ENCODE measurements at regions not wholly inside any gene's neighbourhood (a gene's known extent, or its start where the extent isn't known, plus 50 kb on each side); places are given as distances from the start of the nearest gene placed in this dataset.

DNA sequence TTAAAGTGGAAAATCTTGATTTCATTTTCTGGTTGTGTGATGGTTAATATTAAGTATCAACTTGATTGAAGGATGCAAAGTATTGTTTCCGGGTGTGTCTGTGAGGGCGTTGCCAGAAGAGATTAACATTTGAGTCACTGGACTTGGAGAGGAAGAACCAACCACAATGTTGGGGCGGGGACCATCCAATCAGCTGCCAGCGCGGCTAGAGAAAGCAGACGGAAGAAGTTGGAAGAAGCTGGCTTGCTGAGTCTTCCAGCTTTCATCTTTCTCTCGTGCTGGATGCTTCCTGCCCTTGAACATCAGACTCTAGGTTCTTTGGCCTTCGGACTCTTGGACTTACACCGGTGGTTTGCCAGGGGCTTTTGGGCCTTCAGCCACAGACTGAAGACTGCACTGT, 832.6 kb upstream of the TMPRSS15 start:
- no peak for DNase-seq (ENCODE audit: low read depth in 3 of 3)

DNA sequence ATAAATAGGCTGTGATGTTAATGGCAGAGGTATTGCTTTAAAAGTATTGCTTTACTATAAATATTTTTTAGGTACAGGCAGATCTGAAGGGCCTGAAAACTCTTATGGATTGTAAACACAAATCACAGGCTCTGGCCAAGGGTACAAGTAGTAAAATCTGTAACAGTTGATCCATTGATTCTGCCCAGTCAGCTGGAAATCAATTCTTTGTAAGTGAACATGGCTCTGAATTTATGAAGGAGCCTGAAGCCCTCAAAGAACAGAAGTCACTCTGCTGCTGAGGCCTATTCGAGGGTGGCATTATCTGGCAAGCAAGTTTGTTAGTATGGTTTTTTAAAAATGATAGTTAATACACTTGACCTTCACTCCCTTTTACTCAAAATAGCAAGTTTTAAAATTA, 834.0 kb upstream of the TMPRSS15 start:
- no peak for DNase-seq (ENCODE audit: low read depth in 3 of 3)

GRCh38 chr21:19239696-19240095, 836.1 kb upstream of the TMPRSS15 start:
- no peak for DNase-seq (ENCODE audit: low read depth in 3 of 3)

- no peak for DNase-seq (ENCODE audit: low read depth in 3 of 3)
Measured at GRCh38 chr21:19244502-19245187, 841.1 kb upstream of the TMPRSS15 start.

- no peak for DNase-seq (ENCODE audit: low read depth in 3 of 3)
Measured at GRCh38 chr21:19245188-19245580, 841.6 kb upstream of the TMPRSS15 start.

DNA sequence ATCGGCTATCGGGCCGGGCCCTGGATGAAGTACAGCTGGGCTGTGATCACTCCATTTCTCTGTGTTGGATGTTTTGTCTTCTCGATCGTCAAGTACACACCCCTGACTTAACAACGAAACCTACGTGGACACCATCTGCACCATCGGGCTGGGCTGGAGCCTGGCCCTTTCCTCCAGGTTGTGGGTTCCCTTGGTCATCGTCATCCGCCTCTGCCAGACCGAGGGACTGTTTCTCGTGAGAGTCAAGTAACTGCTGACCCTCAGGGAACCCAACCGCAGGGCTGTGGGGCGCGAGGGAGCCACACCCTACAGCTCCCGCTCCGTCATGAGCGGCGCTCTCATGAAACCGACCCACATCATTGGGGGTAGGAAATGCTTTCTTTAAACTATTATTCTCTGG, 842.4 kb upstream of the TMPRSS15 start:
- DNase-seq (ENCODE audit: low read depth in 3 of 3) = no peak

DNA sequence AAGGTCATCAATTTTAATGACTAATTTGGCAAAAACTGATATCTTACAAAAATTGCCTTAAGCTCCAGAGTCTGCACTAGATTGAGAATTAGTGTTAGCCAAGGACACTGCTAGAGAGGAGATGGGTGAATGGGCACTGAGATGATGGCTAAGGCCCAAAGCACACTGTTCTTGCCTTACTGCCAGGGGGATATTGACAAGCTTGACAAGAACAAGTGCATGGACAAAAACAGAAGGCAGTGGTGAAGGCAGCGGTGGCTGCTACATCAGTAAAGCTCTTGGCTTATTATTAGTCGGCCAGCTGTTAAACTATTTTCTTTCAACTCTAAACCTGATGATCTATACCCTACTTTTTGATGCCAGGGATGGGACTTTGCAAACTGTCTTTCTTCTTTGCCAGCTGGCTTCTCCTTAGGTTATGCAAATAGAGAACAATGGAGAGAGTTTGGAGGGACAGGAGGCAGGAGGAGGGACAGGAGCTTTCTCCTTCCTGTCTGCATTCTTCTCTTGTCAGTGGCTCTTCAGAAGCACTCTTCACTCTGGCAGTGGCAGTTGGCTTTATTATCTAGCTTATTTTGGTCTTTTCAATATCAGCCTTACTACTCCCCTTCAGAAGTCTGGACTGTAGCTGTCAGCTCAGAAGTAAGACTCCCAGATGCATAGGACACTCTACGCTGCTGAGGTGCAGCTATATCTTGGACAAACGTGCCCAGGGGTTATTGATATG, 853.5 kb upstream of the TMPRSS15 start:
- DNase-seq (ENCODE audit: low read depth in 3 of 3) = no peak

- DNase-seq (ENCODE audit: low read depth in 3 of 3) = no peak
Measured at GRCh38 chr21:19261731-19262376, 858.3 kb upstream of the TMPRSS15 start.

- no peak for DNase-seq (ENCODE audit: low read depth in 3 of 3)
Measured at GRCh38 chr21:19266636-19267035, 863.1 kb upstream of the TMPRSS15 start.

- DNase-seq (ENCODE audit: low read depth in 3 of 3) = no peak
Measured at GRCh38 chr21:19268686-19269085, 865.1 kb upstream of the TMPRSS15 start.

GRCh38 chr21:19275065-19275464, 871.5 kb upstream of the TMPRSS15 start:
- no peak for DNase-seq (ENCODE audit: low read depth in 3 of 3)

DNA sequence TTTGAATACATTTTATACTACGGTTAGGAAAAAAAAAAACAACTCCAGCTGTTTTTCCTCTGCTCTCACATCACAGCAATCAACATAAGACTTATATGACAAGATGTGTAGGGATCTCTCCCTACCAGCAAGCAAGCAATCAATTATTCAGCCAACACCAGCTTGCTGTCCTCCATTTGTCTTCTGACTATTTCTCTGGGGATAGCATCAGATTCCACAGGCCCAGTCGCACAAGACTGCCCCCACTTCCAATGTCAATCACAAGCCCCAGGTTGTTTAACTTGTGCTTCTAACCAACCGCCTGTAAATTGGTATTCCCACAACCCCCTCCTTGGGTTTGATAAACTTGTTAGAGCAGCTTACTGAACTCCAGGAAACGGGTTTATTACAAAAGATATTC, 873.1 kb upstream of the TMPRSS15 start:
- DNase-seq (ENCODE audit: low read depth in 3 of 3) = no peak

DNA sequence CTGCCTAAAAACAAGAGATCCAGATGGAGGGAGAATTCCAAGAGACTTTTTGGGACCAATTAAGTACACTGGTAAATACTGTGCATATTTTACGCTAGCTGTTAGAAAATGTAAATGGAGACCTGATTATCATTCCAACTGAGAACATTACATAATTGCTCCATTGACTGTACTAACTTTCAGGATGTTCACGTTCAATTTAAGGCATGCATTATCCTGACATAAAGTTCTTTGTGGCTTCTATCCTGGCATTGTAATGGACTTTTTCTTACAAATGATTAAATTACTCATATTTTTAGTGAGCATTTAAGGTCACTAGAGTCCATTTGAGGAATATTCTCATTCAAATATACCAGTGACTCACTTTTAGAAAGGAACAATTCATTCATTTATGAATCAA, 883.3 kb upstream of the TMPRSS15 start:
- no peak for DNase-seq (ENCODE audit: low read depth in 3 of 3)

DNA sequence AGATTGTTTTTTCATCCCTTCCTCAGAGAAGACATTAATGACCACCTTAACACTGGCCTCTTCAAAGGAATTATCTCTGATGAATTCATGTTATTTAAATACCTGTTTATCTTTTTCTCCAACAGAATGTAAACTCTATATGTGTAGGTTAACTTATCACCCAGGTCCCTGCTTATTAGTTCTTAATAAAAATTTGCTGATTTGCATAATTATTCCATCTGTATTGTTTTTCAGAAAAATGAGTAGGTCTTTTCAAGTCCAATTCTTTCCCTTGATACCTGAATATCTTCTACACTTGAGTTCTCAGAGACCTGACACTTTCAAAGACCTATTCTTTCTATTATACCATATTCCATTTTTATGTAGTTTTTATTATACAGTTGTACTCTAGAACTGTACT, 886.7 kb upstream of the TMPRSS15 start:
- no peak for DNase-seq (ENCODE audit: low read depth in 3 of 3)

DNA sequence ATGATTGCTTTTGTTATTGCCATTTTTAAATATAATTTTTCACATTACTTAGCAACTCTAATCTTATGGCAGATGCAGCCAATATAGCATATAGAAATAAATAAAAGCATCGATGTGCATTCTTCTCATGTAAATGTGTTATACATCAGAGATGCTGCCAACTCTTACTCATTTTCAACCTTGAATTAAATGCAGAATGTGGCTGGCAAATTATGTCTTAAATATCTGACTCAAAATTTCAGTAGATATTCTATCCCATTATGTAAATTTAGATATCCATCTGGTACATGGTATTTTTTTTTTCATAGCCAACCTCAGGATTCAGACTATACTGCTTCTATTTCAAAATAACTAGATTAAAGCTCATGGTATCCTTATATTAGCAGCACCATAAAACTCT, 916.7 kb upstream of the TMPRSS15 start:
- DNase-seq (ENCODE audit: low read depth in 3 of 3) = no peak

DNA sequence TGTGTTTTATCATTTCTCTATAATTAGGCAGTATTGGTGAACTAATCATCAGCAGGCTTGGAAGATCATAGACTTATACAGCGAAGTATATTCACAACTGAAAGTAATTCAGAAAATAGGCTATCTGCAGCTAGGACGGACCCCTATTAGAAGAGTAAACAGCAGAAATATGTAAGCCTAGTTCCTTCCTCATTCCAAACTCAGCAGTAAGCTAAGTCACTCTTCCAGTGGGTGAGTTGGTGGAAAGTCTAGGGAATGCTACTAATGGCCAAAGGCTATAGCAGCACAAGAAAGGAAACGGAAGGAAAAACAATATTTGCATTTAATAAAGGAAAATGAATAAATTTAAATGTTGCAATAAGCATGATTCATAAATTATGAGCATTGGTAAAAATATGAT, 918.1 kb upstream of the TMPRSS15 start:
- DNase-seq (ENCODE audit: low read depth in 3 of 3) = no peak

DNA sequence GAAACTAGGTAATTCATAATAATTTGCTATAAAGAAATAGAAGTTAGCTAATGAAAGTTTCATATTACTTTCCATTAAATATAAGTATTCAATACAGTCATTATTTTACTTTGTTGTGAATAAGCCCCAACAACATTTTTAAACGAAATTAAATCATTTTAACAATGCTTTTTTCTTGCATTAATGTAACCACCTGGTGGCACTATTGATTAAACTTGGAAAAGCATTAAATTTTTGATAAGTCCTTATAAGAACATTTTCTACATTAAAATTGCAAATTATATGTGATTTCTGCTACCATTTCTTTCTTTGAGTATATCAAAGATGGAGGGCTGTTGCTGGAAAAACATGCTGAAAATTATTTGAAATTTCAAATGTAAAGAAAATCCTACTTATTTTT, 918.8 kb upstream of the TMPRSS15 start:
- DNase-seq (ENCODE audit: low read depth in 3 of 3) = no peak

- no peak for DNase-seq (ENCODE audit: low read depth in 3 of 3)
Measured at GRCh38 chr21:19326531-19327319, 923.1 kb upstream of the TMPRSS15 start.

- DNase-seq (ENCODE audit: low read depth in 3 of 3) = no peak
Measured at GRCh38 chr21:19328954-19329353, 925.4 kb upstream of the TMPRSS15 start.

- no peak for DNase-seq (ENCODE audit: low read depth in 3 of 3)
Measured at GRCh38 chr21:19340303-19340702, 936.7 kb upstream of the TMPRSS15 start.

GRCh38 chr21:19340954-19341353, 937.4 kb upstream of the TMPRSS15 start:
- DNase-seq (ENCODE audit: low read depth in 3 of 3) = no peak

- no peak for DNase-seq (ENCODE audit: low read depth in 3 of 3)
Measured at GRCh38 chr21:19343711-19344110, 940.1 kb upstream of the TMPRSS15 start.

Measured in stimulated activated CD4-positive, alpha-beta T cell treated with anti-CD3 and anti-CD28 coated beads, TNF-alpha, amount 100 ng/mL, for 48 hours (primary cell).